OCI-LY1 (cell line): ENCODE measurements at regions not wholly inside any gene's neighbourhood (a gene's known extent, or its start where the extent isn't known, plus 50 kb on each side); places are given as distances from the start of the nearest gene placed in this dataset.

Source experiments
- CTCF ChIP-seq: fragments of 200-600 bp; sonication (generic), shearing (Covaris generic); IDR thresholded peaks from 2 replicates; pipeline ENCODE4 v1.5.1; 2017; ENCODE audit warnings: mild to moderate bottlenecking, antibody characterized with exemption, low read length, moderate library complexity, mixed read lengths
- EZH2 ChIP-seq: fragments of 200-600 bp; sonication (generic), shearing (Covaris generic); IDR thresholded peaks from 2 replicates; pipeline ENCODE4 v1.8.0; 2017; ENCODE audit warnings: borderline replicate concordance, mixed run types, mild to moderate bottlenecking, antibody characterized with exemption, low read length, moderate library complexity, mixed read lengths

GRCh38 chr4:77293426-77293825, 136.4 kb downstream of the CCNG2 start:
- no peak for TF ChIP-seq CTCF
- TF ChIP-seq EZH2: no peak
